ENCODE measurements at regions not wholly inside any gene's neighbourhood (a gene's known extent, or its start where the extent isn't known, plus 50 kb on each side); places are given as distances from the start of the nearest gene placed in this dataset.
"Not testable (repeated sequence)": the region's sequence is repeated elsewhere in the genome, so short reads cannot be mapped to it uniquely, and the experiment has no call there.

- no peak for DNase-seq
Measured at GRCh38 chr1:168826269-168826668, 97.3 kb upstream of the DPT start.

- no peak for DNase-seq
Measured at GRCh38 chr1:168827557-168827956, 98.6 kb upstream of the DPT start.

- no peak for DNase-seq
Measured at GRCh38 chr1:168829876-168830275, 100.9 kb upstream of the DPT start.

- DNase-seq, result no peak
Measured at GRCh38 chr1:168830562-168830961, 101.6 kb upstream of the DPT start.

GRCh38 chr1:168832661-168833060 is 103.7 kb upstream of the DPT start:
- no peak for DNase-seq

- DNase-seq, result no peak
Measured at GRCh38 chr1:168833362-168833761, 104.4 kb upstream of the DPT start.

- DNase-seq, result no peak
Measured at GRCh38 chr1:168833801-168834224, 104.8 kb upstream of the DPT start.

GRCh38 chr1:168834225-168834872 is 105.3 kb upstream of the DPT start:
- no peak for DNase-seq

- no peak for DNase-seq
Measured at GRCh38 chr1:168835176-168835575, 106.2 kb upstream of the DPT start.

GRCh38 chr1:168835791-168836190 is 106.8 kb upstream of the DPT start:
- DNase-seq, result no peak

- no peak for DNase-seq
Measured at GRCh38 chr1:168836469-168836868, 107.5 kb upstream of the DPT start.

GRCh38 chr1:168837230-168837629 is 108.2 kb upstream of the DPT start:
- DNase-seq, result not testable (repeated sequence)

GRCh38 chr1:168842306-168842705 is 113.3 kb upstream of the DPT start:
- no peak for DNase-seq

GRCh38 chr1:168842916-168843315 is 113.9 kb upstream of the DPT start:
- no peak for DNase-seq

- no peak for DNase-seq
Measured at GRCh38 chr1:168843401-168843800, 114.4 kb upstream of the DPT start.

GRCh38 chr1:168843950-168844349 is 114.9 kb upstream of the DPT start:
- no peak for DNase-seq

- no peak for DNase-seq
Measured at GRCh38 chr1:168845140-168845539, 116.1 kb upstream of the DPT start.

GRCh38 chr1:168848051-168848450 is 119.0 kb upstream of the DPT start:
- DNase-seq, result no peak

GRCh38 chr1:168861421-168862004 is 132.5 kb upstream of the DPT start:
- DNase-seq, result no peak

GRCh38 chr1:168863772-168864171 is 134.8 kb upstream of the DPT start:
- no peak for DNase-seq

- DNase-seq, result no peak
Measured at GRCh38 chr1:168864266-168864665, 135.3 kb upstream of the DPT start.

- DNase-seq, result no peak
Measured at GRCh38 chr1:168865850-168866620, 137.0 kb upstream of the DPT start.

GRCh38 chr1:168867941-168868634 is 139.1 kb upstream of the DPT start:
- DNase-seq, result no peak

GRCh38 chr1:168871531-168871930 is 142.5 kb upstream of the DPT start:
- DNase-seq, result no peak
